ENCODE measurements at regions not wholly inside any gene's neighbourhood (a gene's known extent, or its start where the extent isn't known, plus 50 kb on each side); places are given as distances from the start of the nearest gene placed in this dataset.
"Not testable (repeated sequence)": the region's sequence is repeated elsewhere in the genome, so short reads cannot be mapped to it uniquely, and the experiment has no call there.

DNA sequence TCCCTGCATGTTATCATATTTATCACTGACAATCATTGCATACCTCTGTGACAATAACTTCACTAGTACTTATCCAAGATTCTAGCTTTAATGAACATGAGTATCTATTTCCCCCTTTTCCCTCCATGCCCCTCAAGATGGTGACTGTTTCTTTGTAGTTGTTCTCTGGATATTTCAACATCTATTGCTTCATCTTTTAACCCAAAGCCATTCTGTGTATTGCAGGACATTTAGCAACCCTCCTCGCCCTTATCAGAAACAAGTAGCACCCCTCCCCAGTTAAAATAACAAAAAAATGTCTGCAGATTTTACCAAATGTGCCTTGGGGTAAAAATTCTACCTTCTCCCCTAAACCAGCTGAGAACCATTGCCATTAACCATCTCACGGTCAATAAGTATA lies 979.8 kb upstream of the MANEA start:
- no peaks in the 10 kb centered on the region for H3K4me1 ChIP-seq (ENCODE audit: control insufficient read depth, insufficient read depth, low read length)
- H3K36me3 ChIP-seq (ENCODE audit: control insufficient read depth, insufficient read depth, low read length) = no peaks in the 10 kb centered on the region
- no peak overlapping the region for H3K27ac ChIP-seq (ENCODE audit: low read depth, low read length)
- no peak overlapping the region for H3K9ac ChIP-seq (ENCODE audit: low read length)
- no peak overlapping the region for H3K4me3 ChIP-seq (ENCODE audit: low read length)
- H3K27me3 ChIP-seq (ENCODE audit: control insufficient read depth, insufficient read depth, low read length) = no peaks in the 10 kb centered on the region

DNA sequence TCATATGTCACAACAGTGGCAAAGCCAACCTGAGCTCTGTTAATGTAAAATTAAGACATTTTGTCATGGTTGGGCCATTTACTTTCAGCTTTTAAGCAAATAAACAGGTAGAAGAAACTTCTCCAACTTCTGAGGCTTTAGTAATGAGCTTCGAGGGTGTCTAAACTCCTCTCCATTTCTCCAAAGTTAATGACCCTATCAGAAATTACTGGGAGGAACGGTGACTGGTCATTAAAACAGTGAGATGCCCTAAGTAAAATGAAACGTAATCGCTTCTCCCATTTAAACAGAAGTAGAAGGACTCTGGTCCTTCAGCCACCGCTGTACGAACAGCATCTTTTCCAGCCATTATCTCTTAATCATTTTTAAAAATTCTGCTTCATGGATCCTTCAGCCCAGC lies 986.9 kb upstream of the MANEA start:
- Histone ChIP-seq H3K4me1 (ENCODE audit: control insufficient read depth, insufficient read depth, low read length) (no peaks in the 10 kb centered on the region), H3K27me3 (ENCODE audit: control insufficient read depth, insufficient read depth, low read length) (no peaks in the 10 kb centered on the region)

DNA sequence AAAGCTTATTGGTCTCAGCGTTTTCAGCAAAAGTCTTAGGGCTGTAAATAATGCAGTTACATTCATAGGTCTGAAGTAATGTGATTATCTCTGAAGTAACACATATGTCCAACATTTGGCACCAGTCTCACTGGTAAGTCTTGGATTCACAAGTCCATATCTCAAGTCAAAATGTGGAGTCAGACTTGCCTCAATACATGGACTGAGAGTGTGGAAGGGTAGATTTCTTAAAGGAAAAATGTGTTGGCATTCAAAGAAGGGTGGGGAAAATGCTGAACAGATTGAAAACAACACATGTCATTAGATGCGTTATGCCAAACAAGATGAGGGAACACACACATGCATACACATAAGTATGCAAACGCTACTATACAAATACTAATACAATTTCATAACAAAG lies 989.0 kb upstream of the MANEA start:
- no peaks in the 10 kb centered on the region for H3K36me3 ChIP-seq (ENCODE audit: control insufficient read depth, insufficient read depth, low read length)
- no peaks in the 10 kb centered on the region for H3K27me3 ChIP-seq (ENCODE audit: control insufficient read depth, insufficient read depth, low read length)
- no peak overlapping the region for H3K9ac ChIP-seq (ENCODE audit: low read length)
- H3K4me1 ChIP-seq (ENCODE audit: control insufficient read depth, insufficient read depth, low read length) = no peaks in the 10 kb centered on the region
- H3K27ac ChIP-seq (ENCODE audit: low read depth, low read length) = no peak overlapping the region
- H3K4me3 ChIP-seq (ENCODE audit: low read length) = no peak overlapping the region

More for the DNA sequence above, 986.9 kb upstream of the MANEA start:
- no peak overlapping the region for H3K4me3 ChIP-seq (ENCODE audit: low read length)
- no peak overlapping the region for H3K9ac ChIP-seq (ENCODE audit: low read length)
- H3K36me3 ChIP-seq (ENCODE audit: control insufficient read depth, insufficient read depth, low read length) = no peaks in the 10 kb centered on the region
- no peak overlapping the region for H3K27ac ChIP-seq (ENCODE audit: low read depth, low read length)

DNA sequence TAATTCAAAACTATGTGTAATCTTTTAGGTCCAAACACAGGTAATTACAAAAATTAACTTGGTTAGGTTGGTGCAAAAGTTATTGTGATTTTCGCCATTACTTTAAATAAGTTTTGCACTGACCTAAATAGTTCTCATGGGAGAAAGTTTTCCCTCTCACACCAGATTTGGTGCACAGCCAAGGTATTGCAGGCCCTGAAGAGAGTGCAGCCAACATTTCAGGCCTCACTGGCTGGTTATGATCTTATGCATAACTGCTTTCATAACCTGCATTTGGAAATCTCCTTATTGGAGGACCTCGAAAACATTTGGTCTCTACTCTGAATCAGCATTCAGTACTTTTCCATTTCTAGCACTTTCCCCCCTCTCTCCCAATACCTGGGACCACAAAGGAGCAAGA lies 993.1 kb upstream of the MANEA start:
- Histone ChIP-seq H3K27ac (ENCODE audit: low read depth, low read length) (no peak overlapping the region), H3K27me3 (ENCODE audit: control insufficient read depth, insufficient read depth, low read length) (no peaks in the 10 kb centered on the region), H3K9ac (ENCODE audit: low read length) (no peak overlapping the region), H3K4me3 (ENCODE audit: low read length) (no peak overlapping the region), H3K4me1 (ENCODE audit: control insufficient read depth, insufficient read depth, low read length) (no peaks in the 10 kb centered on the region), H3K36me3 (ENCODE audit: control insufficient read depth, insufficient read depth, low read length) (no peaks in the 10 kb centered on the region)

DNA sequence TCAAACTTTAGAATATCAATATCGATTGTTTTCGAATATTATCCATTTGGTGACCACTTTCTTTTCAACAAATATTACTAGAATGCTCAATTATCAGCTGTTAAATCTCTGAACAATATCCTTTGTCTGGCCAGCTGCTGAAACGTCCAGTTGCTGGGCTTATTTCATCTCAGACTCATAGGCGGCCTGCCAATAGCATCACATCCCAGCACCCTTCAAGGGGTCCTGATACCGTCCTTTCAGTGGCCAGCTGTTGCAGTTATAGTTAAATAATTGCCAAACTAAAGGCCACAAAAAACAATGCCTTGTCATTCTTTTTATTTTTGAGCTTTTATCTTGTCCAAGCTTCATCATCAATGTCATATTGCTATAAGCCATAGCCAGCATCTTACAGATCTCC lies 1006.8 kb upstream of the MANEA start:
- Histone ChIP-seq H3K4me1 (ENCODE audit: control insufficient read depth, insufficient read depth, low read length) (no peaks in the 10 kb centered on the region), H3K27ac (ENCODE audit: low read depth, low read length) (no peak overlapping the region), H3K27me3 (ENCODE audit: control insufficient read depth, insufficient read depth, low read length) (no peaks in the 10 kb centered on the region), H3K9ac (ENCODE audit: low read length) (no peak overlapping the region), H3K4me3 (ENCODE audit: low read length) (no peak overlapping the region), H3K36me3 (ENCODE audit: control insufficient read depth, insufficient read depth, low read length) (no peaks in the 10 kb centered on the region)

DNA sequence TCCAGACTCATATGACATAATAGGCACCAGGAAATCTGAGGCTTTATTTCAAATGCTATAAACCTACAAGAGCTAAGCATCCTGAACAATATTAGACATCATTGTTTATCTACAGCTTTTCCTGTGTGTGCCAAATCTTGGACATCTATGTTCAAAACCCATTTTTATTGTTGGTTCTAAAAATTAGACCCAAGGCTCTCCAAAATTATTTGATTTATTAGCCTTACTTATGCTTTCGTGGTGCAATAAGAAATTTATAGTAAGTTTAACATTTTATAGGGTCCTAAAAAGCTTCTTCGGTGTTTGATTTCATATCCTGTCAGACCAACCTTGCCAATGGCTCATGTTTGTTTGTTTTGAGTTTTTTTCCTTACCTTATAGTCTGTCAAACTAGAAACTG lies 1014.5 kb upstream of the MANEA start:
- Histone ChIP-seq H3K27ac (ENCODE audit: low read depth, low read length) (no peak overlapping the region), H3K27me3 (ENCODE audit: control insufficient read depth, insufficient read depth, low read length) (no peaks in the 10 kb centered on the region), H3K4me3 (ENCODE audit: low read length) (no peak overlapping the region)

DNA sequence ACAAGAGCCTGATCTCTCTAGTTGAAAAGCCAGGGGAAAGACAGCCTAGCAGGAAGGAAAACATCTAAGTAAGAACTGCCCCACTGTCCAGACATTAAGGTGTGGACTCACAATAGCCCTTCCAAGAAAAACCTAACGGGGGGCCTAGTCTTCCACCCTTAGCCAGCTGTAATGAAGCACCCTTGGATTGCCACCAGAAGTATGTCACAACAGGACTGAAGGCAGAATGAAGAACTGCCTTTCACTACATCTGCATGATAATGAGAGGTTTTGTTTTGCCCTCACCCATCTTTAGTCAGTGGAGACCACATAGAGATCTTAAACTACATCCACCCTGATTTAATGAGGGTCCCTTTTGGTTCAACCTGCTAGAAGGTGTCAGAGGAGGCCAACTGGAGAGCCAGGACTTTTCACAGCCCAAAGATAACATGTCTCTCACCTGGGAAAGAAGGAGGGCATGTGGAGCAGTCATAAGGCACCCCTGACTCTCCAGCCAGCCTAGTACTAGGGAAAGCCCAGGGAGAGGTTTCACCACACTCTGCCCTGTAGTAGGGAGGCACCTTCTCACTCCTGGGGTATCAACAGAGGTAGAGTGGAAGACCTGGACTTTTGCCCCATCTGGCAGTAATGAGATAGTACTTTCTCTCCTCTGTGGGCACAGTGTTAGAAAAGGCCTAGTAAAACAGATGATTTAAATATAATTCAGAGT lies 1017.4 kb upstream of the MANEA start:
- H3K4me3 ChIP-seq (ENCODE audit: low read length) = no peak overlapping the region
- H3K4me1 ChIP-seq (ENCODE audit: control insufficient read depth, insufficient read depth, low read length) = no peaks in the 10 kb centered on the region
- H3K27me3 ChIP-seq (ENCODE audit: control insufficient read depth, insufficient read depth, low read length) = no peaks in the 10 kb centered on the region
- H3K9ac ChIP-seq (ENCODE audit: low read length) = no peak overlapping the region
- H3K27ac ChIP-seq (ENCODE audit: low read depth, low read length) = no peak overlapping the region
- H3K36me3 ChIP-seq (ENCODE audit: control insufficient read depth, insufficient read depth, low read length) = no peaks in the 10 kb centered on the region

More for the DNA sequence above, 1014.5 kb upstream of the MANEA start:
- Histone ChIP-seq H3K9ac (ENCODE audit: low read length) (no peak overlapping the region), H3K36me3 (ENCODE audit: control insufficient read depth, insufficient read depth, low read length) (no peaks in the 10 kb centered on the region), H3K4me1 (ENCODE audit: control insufficient read depth, insufficient read depth, low read length) (no peaks in the 10 kb centered on the region)

DNA sequence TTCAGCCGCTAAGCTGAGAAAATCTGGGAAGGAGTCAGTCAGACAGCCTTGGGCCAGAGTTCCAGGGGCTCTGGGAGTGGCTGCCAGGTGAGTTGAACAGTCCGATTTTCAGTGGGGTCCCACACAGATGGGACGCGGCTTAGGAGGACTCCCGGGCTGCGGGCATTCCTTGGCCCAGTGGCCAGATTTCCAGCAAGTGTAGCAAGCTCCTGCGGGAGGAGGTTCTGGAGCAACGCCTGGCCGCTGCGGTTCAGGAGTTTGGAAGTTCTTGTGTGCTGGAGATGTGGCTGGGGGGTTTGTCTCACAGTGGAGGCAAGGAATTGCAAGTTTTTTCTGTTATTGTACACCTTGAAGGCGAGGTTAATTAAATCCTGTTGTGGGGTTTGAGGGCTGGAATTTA lies 1020.1 kb upstream of the MANEA start:
- H3K27ac ChIP-seq (ENCODE audit: low read depth, low read length); H3K4me1 ChIP-seq (ENCODE audit: control insufficient read depth, insufficient read depth, low read length); H3K27me3 ChIP-seq (ENCODE audit: control insufficient read depth, insufficient read depth, low read length); H3K9ac ChIP-seq (ENCODE audit: low read length); H3K36me3 ChIP-seq (ENCODE audit: control insufficient read depth, insufficient read depth, low read length); H3K4me3 ChIP-seq (ENCODE audit: low read length): not testable (repeated sequence)

DNA sequence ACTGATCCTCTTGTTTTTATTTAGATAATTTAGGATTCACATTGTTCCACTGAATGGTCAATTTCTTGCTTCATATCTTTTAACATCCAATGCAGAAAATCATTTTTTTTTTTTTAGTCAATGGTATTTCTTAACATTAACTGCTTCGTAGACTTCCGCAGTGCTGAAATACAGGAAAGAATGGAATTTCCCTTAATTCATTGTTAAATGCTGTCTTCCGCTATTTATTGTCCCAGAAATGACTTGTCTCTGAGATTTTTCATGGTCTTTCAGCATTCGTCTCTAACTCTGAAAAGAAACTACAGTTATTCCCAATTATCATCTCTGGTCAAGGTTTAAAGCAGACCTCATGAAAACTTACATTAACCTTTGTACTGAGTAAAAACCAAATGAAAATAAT lies 1029.1 kb upstream of the MANEA start:
- Histone ChIP-seq H3K9ac (ENCODE audit: low read length) (no peak overlapping the region), H3K4me1 (ENCODE audit: control insufficient read depth, insufficient read depth, low read length) (no peaks in the 10 kb centered on the region), H3K4me3 (ENCODE audit: low read length) (no peak overlapping the region), H3K27ac (ENCODE audit: low read depth, low read length) (no peak overlapping the region), H3K36me3 (ENCODE audit: control insufficient read depth, insufficient read depth, low read length) (no peaks in the 10 kb centered on the region), H3K27me3 (ENCODE audit: control insufficient read depth, insufficient read depth, low read length) (no peaks in the 10 kb centered on the region)

DNA sequence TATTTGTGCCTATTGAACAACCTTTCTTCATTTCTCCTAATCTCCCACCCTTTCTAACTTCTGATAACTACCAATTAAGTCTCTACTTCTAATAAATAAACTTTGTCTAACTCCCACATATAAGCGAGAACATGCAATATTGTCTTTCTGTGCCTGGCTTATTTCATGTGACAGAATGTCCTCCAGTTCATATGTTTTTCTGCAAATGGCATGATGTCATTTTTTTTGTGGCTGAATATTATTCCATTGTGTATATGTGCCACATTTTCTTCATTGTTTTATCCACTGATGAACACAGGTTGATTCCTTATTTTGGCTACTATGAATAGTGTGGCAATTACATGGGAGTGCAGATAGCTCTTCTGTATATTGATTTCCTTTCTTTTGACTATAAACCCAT lies 1041.5 kb upstream of the MANEA start:
- H3K9ac ChIP-seq (ENCODE audit: low read length) = no peak overlapping the region
- no peak overlapping the region for H3K4me3 ChIP-seq (ENCODE audit: low read length)
- H3K4me1 ChIP-seq (ENCODE audit: control insufficient read depth, insufficient read depth, low read length) = no peaks in the 10 kb centered on the region
- H3K27ac ChIP-seq (ENCODE audit: low read depth, low read length) = no peak overlapping the region
- no peaks in the 10 kb centered on the region for H3K36me3 ChIP-seq (ENCODE audit: control insufficient read depth, insufficient read depth, low read length)
- H3K27me3 ChIP-seq (ENCODE audit: control insufficient read depth, insufficient read depth, low read length) = no peaks in the 10 kb centered on the region

DNA sequence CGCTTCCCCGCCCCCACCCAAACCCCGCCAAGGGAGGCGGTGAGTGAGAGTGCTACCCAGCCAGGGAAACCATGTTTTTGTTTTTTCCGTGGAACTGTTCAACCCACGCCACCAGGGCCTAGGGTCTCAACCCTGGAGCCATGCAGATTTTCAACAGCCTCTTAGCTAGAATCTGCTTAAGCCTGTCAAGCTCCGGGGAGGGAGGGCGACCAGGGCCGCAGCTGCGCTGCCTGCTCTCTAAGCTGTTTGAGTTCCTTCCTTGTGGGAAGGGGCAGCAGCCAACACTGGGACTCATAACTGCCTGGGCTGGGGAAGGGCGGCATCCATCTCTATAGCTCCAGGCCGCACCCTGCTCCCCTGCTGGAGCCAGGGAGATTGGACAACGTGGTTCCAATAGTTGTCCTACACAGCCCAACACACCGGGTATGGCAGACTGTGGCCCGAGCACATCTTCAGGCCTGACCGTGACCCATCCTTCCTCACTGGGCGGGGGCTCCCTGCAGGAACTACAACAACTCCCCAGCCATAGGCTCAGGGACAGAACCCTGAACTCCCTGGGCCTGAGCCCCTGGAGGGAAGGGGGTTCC lies 1065.7 kb upstream of the MANEA start:
- Histone ChIP-seq H3K9ac (ENCODE audit: low read length) (no peak overlapping the region), H3K27ac (ENCODE audit: low read depth, low read length) (no peak overlapping the region), H3K27me3 (ENCODE audit: control insufficient read depth, insufficient read depth, low read length) (no peaks in the 10 kb centered on the region), H3K36me3 (ENCODE audit: control insufficient read depth, insufficient read depth, low read length) (no peaks in the 10 kb centered on the region), H3K4me1 (ENCODE audit: control insufficient read depth, insufficient read depth, low read length) (no peaks in the 10 kb centered on the region), H3K4me3 (ENCODE audit: low read length) (no peak overlapping the region)

DNA sequence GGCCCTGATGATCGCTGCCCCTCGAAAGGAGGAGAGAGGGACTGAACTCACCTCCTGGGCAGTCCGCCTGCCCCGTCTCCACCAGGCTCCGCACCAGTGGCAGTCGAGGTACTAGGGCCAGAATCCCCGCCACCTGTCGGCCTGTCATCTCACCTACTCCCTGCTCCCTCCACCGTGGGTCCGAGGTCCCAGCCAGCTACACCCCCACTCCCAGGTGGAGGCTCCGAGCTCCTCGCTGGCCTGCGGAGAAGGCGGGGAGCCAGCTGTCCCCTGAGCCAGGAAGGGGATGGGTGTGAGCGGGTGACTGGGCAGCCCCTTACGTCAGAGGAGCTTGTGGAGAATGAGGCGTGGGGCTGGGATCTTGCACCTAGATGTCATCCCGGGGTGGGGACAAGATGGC lies 1066.5 kb upstream of the MANEA start:
- Histone ChIP-seq H3K27me3 (ENCODE audit: control insufficient read depth, insufficient read depth, low read length) (no peaks in the 10 kb centered on the region), H3K4me1 (ENCODE audit: control insufficient read depth, insufficient read depth, low read length) (no peaks in the 10 kb centered on the region), H3K27ac (ENCODE audit: low read depth, low read length) (no peak overlapping the region), H3K4me3 (ENCODE audit: low read length) (no peak overlapping the region), H3K9ac (ENCODE audit: low read length) (no peak overlapping the region), H3K36me3 (ENCODE audit: control insufficient read depth, insufficient read depth, low read length) (no peaks in the 10 kb centered on the region)

DNA sequence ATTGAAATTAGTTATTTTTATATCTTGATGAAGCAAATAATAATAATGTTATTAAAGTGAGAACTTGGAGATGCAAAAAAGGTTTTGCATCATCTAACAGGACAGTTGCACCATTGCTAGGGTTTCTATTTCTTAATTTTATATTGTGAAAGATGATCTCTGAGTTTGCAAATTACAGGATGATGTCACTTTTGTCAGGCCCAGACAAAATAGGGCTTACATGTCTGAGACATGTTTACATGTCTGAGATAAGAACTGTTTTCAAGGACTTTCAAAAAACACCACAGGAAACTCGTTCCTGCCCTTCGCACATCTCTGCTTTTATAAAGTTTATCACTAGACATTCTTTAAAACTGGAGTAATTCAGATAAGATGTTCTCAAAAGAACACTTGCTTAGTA lies 1075.8 kb upstream of the MANEA start:
- Histone ChIP-seq H3K4me3 (ENCODE audit: low read length) (no peak overlapping the region), H3K4me1 (ENCODE audit: control insufficient read depth, insufficient read depth, low read length) (no peaks in the 10 kb centered on the region), H3K9ac (ENCODE audit: low read length) (no peak overlapping the region), H3K36me3 (ENCODE audit: control insufficient read depth, insufficient read depth, low read length) (no peaks in the 10 kb centered on the region), H3K27me3 (ENCODE audit: control insufficient read depth, insufficient read depth, low read length) (no peaks in the 10 kb centered on the region), H3K27ac (ENCODE audit: low read depth, low read length) (no peak overlapping the region)
